Bronchial epithelial cell (primary cell): ENCODE measurements at regions not wholly inside any gene's neighbourhood (a gene's known extent, or its start where the extent isn't known, plus 50 kb on each side); places are given as distances from the start of the nearest gene placed in this dataset.

Experiments
- DNase-seq: peaks from one replicate; pipeline ENCODE4 v3.0.0-alpha.2; 2010; ENCODE audit warnings: low read depth
- FAIRE-seq: peaks from 2 replicates; lab custom pipeline; 2011; peaks lifted over from hg19 to GRCh38; lab: Jason Lieb, UNC
- H3K27me3 ChIP-seq: 2 replicates; pipeline ENCODE4 v1.5.1; 2011; ENCODE audit warnings: low read length; ENCODE audit not compliant: control insufficient read depth, insufficient read depth
- H3K36me3 ChIP-seq: 2 replicates; pipeline ENCODE4 v1.5.1; 2011; ENCODE audit warnings: low read length; ENCODE audit not compliant: control insufficient read depth, insufficient read depth
- H3K4me3 ChIP-seq: 2 replicates; pipeline ENCODE4 v1.5.1; 2011; ENCODE audit warnings: mild to moderate bottlenecking, low read depth, low read length, control low read depth
- TF ChIP-seq, protein P1 (sequence below): IDR thresholded peaks from 2 replicates; pipeline ENCODE4 v1.5.1; 2011; ENCODE audit warnings: mild to moderate bottlenecking, moderate library complexity, low read length, control low read depth, inconsistent platforms; ENCODE audit not compliant: insufficient read depth, severe bottlenecking

DNA sequence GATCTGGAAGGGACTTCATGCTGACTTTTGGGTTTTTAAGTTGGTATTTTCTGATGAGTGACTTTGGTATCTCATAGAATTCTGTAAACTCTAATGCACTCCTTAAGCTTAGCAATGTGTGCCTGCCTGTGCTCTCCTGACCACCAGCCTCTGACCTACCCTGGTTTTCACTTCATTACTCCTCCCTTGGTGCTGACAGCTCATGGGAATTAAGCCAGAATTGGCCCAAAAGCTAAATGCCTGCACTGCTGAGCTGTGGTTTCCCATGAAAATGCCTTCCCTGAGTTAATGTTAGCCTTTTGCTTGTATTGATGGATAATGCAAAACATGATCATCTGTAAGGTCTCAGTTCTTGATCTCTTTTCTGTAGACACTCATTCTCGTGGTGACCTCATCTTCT is 308.0 kb downstream of the DOCK8 start:
- no peak for DNase-seq
- H3K27me3 ChIP-seq, result no peaks in the 10 kb centered on the region
- H3K4me3 ChIP-seq, result no peak overlapping the region
- TF ChIP-seq, protein P1, sequence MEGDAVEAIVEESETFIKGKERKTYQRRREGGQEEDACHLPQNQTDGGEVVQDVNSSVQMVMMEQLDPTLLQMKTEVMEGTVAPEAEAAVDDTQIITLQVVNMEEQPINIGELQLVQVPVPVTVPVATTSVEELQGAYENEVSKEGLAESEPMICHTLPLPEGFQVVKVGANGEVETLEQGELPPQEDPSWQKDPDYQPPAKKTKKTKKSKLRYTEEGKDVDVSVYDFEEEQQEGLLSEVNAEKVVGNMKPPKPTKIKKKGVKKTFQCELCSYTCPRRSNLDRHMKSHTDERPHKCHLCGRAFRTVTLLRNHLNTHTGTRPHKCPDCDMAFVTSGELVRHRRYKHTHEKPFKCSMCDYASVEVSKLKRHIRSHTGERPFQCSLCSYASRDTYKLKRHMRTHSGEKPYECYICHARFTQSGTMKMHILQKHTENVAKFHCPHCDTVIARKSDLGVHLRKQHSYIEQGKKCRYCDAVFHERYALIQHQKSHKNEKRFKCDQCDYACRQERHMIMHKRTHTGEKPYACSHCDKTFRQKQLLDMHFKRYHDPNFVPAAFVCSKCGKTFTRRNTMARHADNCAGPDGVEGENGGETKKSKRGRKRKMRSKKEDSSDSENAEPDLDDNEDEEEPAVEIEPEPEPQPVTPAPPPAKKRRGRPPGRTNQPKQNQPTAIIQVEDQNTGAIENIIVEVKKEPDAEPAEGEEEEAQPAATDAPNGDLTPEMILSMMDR, result no peak
- no peak for FAIRE-seq
- no peaks in the 10 kb centered on the region for H3K36me3 ChIP-seq

- DNase-seq (no peak), FAIRE-seq (no peak)
- no peaks in the 10 kb centered on the region for H3K36me3 ChIP-seq
- no peaks in the 10 kb centered on the region for H3K27me3 ChIP-seq
- H3K4me3 ChIP-seq, result no peak overlapping the region
- TF ChIP-seq, protein P1, result no peak
Observed at GRCh38 chr9:523444-523843, 308.8 kb downstream of the DOCK8 start.

DNA sequence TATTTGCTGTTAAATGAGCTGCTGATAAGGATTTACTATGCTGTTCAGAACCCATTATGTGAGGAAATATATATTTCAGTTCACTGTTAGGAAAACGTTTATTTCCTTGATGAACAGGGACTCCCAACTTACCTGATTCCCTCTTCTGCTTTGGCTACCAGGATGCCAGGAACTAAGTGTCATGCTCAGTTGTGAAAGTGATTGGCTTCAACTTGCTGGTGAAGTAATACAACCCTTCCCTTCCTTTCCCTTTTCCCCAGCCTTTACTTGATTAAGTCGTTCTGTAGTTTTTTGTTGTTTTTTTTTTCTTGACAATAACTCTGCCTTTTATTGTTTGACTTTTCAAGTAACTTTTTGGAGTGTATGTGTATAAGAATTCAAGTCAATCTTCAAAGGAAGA is 309.3 kb downstream of the DOCK8 start:
- TF ChIP-seq, protein P1, result no peak
- DNase-seq, result peak; percentile 67
- FAIRE-seq, result no peak

GRCh38 chr9:526904-527591 is 312.4 kb downstream of the DOCK8 start:
- Histone ChIP-seq H3K4me3 (no peak overlapping the region), H3K36me3 (no peaks in the 10 kb centered on the region), H3K27me3 (no peaks in the 10 kb centered on the region)
- FAIRE-seq (no peak), DNase-seq (peak; percentile 83)
- TF ChIP-seq, protein P1, result no peak

More for the DNA sequence above, 309.3 kb downstream of the DOCK8 start:
- Histone ChIP-seq H3K36me3 (no peaks in the 10 kb centered on the region), H3K27me3 (no peaks in the 10 kb centered on the region), H3K4me3 (no peak overlapping the region)

DNA sequence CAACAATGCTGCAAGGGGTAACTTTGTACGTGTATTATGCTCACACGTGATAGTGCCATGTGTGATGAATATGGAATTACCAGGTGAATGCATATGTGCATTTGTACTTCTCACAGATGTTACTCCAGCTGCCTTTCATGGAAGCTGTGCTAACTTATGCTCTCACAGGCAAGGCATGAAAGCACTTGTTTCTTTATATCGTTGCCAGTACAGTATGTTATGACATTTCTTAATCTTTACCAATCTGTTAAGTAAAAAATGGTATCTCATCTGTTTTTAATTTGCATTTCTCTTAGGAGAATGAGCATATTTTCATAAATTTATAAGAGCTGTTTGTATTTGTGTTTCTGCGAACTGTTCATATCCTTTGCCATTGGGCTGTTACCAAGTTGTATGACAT is 311.8 kb upstream of the DMRT1 start:
- FAIRE-seq, result no peak
- H3K36me3 ChIP-seq, result no peaks in the 10 kb centered on the region

More for the DNA sequence above, 311.8 kb upstream of the DMRT1 start:
- Histone ChIP-seq H3K4me3 (no peak overlapping the region), H3K27me3 (no peaks in the 10 kb centered on the region)
- TF ChIP-seq, protein P1, result no peak
- peak; percentile 50 for DNase-seq
